ENCODE measurements at regions not wholly inside any gene's neighbourhood (a gene's known extent, or its start where the extent isn't known, plus 50 kb on each side); places are given as distances from the start of the nearest gene placed in this dataset.

GRCh38 chrX:4206941-4207340 is 493.5 kb upstream of the PRKX start:
- POLR2A ChIA-PET: no interaction called here
- no peak overlapping the region for H3K4me3 ChIP-seq (ENCODE audit: low read depth, low read length)
- TF ChIP-seq CTCF (IDR thresholded peaks at IDR 0.05; ENCODE audit: insufficient read depth, low read length, missing control alignments): no peak
- CTCF ChIA-PET: no interaction called here
- no peak for DNase-seq (ENCODE audit: low read depth, low spot score)

GRCh38 chrX:4197971-4198370 is 484.5 kb upstream of the PRKX start:
- TF ChIP-seq CTCF (IDR thresholded peaks at IDR 0.05; ENCODE audit: insufficient read depth, low read length, missing control alignments): no peak
- no peak overlapping the region for H3K4me3 ChIP-seq (ENCODE audit: low read depth, low read length)
- POLR2A ChIA-PET: no interaction called here
- DNase-seq (ENCODE audit: low read depth, low spot score): no peak
- CTCF ChIA-PET: no interaction called here

GRCh38 chrX:4193500-4194155 is 480.2 kb upstream of the PRKX start:
- ChIA-PET POLR2A (no interaction called here), CTCF (no interaction called here)
- DNase-seq (ENCODE audit: low read depth, low spot score): no peak
- no peak for TF ChIP-seq CTCF (IDR thresholded peaks at IDR 0.05; ENCODE audit: insufficient read depth, low read length, missing control alignments)
- no peak overlapping the region for H3K4me3 ChIP-seq (ENCODE audit: low read depth, low read length)

GRCh38 chrX:4186331-4186730 is 472.9 kb upstream of the PRKX start:
- H3K4me3 ChIP-seq (ENCODE audit: low read depth, low read length): no peak overlapping the region
- ChIA-PET POLR2A (no interaction called here), CTCF (no interaction called here)
- no peak for TF ChIP-seq CTCF (IDR thresholded peaks at IDR 0.05; ENCODE audit: insufficient read depth, low read length, missing control alignments)
- DNase-seq (ENCODE audit: low read depth, low spot score): no peak

GRCh38 chrX:4185086-4185485 is 471.6 kb upstream of the PRKX start:
- no peak for TF ChIP-seq CTCF (IDR thresholded peaks at IDR 0.05; ENCODE audit: insufficient read depth, low read length, missing control alignments)
- no peak overlapping the region for H3K4me3 ChIP-seq (ENCODE audit: low read depth, low read length)
- POLR2A ChIA-PET: no interaction called here
- no peak for DNase-seq (ENCODE audit: low read depth, low spot score)
- CTCF ChIA-PET: no interaction called here

- ChIA-PET POLR2A (no interaction called here), CTCF (no interaction called here)
- no peak for TF ChIP-seq CTCF (IDR thresholded peaks at IDR 0.05; ENCODE audit: insufficient read depth, low read length, missing control alignments)
- DNase-seq (ENCODE audit: low read depth, low spot score): no peak
- no peak overlapping the region for H3K4me3 ChIP-seq (ENCODE audit: low read depth, low read length)
These were observed 469.0 kb upstream of the PRKX start for GRCh38 chrX:4182408-4182806.

Measured in AG04449 (cell line).